ENCODE measurements at regions not wholly inside any gene's neighbourhood (a gene's known extent, or its start where the extent isn't known, plus 50 kb on each side); places are given as distances from the start of the nearest gene placed in this dataset.

- no peak for TF ChIP-seq CTCF (IDR thresholded peaks at IDR 0.05)
- no peak for TF ChIP-seq POLR2A (IDR thresholded peaks at IDR 0.05)
Observed at GRCh38 chr10:44854693-44855350, 56.3 kb upstream of the TMEM72 start.

Measured in prostate gland (tissue), 2 donors.